ENCODE measurements at regions not wholly inside any gene's neighbourhood (a gene's known extent, or its start where the extent isn't known, plus 50 kb on each side); places are given as distances from the start of the nearest gene placed in this dataset.
"Not testable (repeated sequence)": the region's sequence is repeated elsewhere in the genome, so short reads cannot be mapped to it uniquely, and the experiment has no call there.

DNA sequence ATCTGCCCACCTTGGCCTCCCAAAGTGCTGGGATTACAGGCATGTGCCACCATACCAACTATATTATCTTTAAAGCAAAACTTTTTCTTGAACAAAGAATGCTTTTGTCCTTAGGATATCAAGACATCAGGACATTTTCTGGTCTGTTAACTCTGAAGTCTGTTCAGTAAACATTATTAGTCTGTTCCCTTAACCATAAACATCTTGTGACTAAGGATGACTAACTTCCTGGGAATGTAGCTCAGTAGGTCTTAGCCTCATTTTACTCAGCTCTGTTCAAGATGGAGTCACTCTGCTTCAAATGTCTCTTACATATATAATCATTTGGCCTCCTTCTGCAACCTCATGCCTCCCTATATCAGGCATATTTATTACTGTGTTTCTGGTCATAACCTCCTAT is 122.9 kb downstream of the UBE2NL start:
- no peak overlapping the region for H3K4me3 ChIP-seq (ENCODE audit: low read length)
- DNase-seq (ENCODE audit: low read depth) = peak; percentile 44
- TF ChIP-seq, protein P1, sequence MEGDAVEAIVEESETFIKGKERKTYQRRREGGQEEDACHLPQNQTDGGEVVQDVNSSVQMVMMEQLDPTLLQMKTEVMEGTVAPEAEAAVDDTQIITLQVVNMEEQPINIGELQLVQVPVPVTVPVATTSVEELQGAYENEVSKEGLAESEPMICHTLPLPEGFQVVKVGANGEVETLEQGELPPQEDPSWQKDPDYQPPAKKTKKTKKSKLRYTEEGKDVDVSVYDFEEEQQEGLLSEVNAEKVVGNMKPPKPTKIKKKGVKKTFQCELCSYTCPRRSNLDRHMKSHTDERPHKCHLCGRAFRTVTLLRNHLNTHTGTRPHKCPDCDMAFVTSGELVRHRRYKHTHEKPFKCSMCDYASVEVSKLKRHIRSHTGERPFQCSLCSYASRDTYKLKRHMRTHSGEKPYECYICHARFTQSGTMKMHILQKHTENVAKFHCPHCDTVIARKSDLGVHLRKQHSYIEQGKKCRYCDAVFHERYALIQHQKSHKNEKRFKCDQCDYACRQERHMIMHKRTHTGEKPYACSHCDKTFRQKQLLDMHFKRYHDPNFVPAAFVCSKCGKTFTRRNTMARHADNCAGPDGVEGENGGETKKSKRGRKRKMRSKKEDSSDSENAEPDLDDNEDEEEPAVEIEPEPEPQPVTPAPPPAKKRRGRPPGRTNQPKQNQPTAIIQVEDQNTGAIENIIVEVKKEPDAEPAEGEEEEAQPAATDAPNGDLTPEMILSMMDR (conservative IDR thresholded peaks at IDR 0.05; ENCODE audit: low read length) = no peak

DNA sequence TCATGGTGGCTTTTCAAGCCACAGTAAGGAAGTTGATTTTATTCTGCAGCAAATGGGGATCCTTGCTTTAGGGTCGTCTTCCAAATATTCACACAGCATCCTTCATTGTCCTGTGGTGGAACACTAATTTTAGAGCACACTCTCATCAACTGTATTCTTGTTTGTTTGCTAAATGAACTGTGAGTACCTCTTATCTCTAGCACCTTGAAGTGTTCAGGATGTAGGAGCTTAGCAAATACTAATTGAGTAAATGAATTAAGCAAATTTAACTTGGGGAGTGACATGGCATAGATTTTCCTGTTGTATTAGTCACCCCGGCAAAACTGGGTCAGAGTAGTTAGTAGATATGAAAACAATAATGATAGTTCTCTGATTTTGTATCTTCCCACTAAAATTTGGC is 156.9 kb downstream of the UBE2NL start:
- TF ChIP-seq, protein P1 (conservative IDR thresholded peaks at IDR 0.05; ENCODE audit: low read length) = no peak
- DNase-seq (ENCODE audit: low read depth) = no peak
- H3K4me3 ChIP-seq (ENCODE audit: low read length) = no peak overlapping the region

DNA sequence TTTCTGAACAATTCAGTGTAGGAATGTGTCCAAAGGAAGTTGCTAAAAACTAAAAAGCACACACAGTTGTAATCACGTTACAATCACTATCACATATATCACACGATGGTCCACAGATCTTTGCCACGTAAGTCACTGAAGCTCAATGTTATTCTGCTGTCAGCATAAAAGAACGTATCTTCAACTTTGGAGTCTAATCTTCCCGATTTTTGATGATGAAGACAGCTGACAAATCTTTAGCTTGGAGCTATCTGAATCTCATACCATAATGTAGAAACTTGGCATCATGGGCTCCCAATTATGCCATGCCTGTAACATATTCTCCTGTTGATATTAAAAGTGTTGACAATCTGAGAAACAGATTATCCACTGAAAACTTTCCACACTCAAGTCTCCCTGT is 158.4 kb downstream of the UBE2NL start:
- TF ChIP-seq, protein P1 (conservative IDR thresholded peaks at IDR 0.05; ENCODE audit: low read length) = no peak
- no peak for DNase-seq (ENCODE audit: low read depth)
- H3K4me3 ChIP-seq (ENCODE audit: low read length) = no peak overlapping the region

DNA sequence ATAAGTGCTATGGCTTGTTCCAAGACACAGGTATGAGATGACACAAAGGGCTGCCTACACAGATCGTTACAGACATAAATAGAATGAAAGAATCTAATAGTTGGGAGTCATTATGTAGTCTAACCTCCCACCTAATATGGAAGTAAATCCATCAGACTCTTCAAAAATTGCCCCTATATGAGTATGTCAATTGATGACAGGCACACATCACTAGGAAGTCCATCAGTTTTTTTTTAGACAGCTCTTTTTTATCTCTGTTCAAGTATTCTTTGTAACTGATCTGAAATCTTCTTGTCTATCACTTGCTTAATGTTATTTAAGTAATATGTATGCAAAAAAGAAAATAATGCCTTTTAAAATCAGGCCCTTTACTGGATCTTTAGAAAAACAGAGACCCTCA is 191.6 kb downstream of the UBE2NL start:
- TF ChIP-seq, protein P1 (conservative IDR thresholded peaks at IDR 0.05; ENCODE audit: low read length) = no peak
- no peak for DNase-seq (ENCODE audit: low read depth)
- H3K4me3 ChIP-seq (ENCODE audit: low read length) = no peak overlapping the region

DNA sequence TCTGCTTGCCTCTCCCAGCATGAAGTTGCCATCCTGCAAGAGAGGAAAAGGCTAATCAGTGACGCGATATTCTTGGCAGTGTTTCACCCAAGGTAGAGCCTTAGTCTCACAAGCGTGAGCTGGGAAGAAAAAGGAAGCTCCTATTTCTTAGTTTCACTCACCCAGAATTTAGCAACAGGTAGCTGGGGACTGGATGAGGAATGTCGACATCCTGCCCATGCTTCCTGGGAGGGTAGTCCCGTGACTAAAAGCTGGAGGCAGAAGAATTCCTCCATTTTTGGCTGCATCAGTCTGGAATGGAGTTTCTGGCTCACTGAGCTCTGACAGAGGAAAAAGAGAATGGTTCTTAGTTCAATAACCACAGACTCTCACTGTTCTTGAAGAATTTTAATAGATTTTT is 198.4 kb downstream of the UBE2NL start:
- not testable (repeated sequence) for DNase-seq (ENCODE audit: low read depth); H3K4me3 ChIP-seq (ENCODE audit: low read length)

DNA sequence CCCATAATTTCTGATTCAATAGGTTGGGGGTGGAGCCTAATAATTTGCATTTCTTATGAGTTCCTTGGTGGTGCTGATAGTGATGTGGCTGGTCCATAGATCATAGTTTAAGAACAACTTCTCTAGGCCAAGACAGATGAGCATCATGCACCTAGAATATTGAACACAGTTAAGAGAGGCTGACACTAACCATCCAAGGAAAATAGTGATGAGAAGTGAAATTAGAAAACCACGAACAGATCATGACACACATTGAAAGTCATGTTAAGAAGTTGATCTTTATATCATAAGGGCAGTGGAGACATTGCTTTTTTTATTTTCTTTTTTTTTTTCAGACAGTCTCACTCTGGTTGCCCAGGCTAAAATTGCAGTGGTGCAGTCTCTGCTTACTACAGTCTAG is 205.8 kb downstream of the UBE2NL start:
- not testable (repeated sequence) for H3K4me3 ChIP-seq (ENCODE audit: low read length); DNase-seq (ENCODE audit: low read depth)

DNA sequence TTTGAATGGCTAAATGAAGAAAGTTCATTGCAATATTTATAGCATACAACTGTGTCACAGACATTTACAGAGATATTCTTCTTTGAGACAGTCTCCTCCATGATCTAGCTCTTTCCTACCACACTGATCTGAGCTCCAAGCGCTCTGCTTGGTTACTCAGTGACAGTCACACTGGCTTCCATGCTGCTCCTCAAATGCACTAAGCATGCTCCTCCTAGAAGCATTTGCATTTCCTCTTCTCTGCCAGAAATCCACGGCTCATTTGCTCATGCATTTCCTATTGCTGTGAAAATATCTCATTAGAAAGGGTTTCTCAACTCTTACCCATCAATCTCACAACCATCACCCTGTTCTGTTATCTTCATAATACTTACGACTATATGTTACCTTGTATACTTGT is 208.2 kb downstream of the UBE2NL start:
- DNase-seq (ENCODE audit: low read depth) = not testable (repeated sequence)

DNA sequence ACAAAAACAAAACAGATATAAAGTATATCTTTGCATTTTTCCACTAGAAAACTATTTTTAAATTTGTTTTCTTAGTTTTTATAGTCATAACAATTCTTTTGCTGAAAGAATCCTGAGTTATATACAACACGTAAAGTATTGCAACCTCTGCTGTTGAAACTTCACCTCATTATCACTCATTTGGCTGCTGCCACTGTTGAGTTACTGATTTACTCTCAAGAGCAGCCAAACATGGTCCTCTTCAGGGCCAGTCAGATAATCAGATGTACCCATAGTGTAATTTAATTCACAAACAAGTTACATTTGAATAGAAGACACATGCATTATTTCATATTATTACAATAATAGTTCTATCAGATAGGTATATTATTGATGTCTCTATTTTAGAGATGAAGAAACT is 235.6 kb downstream of the UBE2NL start:
- not testable (repeated sequence) for H3K4me3 ChIP-seq (ENCODE audit: low read length); DNase-seq (ENCODE audit: low read depth)

More for the DNA sequence above, 208.2 kb downstream of the UBE2NL start:
- not testable (repeated sequence) for H3K4me3 ChIP-seq (ENCODE audit: low read length)

DNA sequence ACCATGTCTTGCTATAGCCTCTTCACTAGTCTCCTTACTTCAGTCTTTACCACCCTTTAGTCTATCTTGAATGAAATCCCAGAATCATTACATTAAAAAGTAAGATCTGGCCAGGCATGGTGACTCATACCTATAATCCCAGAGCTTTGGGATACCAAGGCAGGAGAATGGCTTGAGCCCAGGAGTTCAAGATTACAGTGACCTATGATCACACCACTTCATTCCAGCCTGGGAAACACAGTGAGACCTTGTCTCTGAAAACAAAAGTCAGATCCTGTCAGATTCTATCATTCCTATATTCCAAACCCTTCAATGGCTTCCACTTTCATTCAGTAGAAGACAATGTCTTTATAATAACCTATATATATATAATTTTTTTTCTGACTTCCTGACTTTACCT is 237.7 kb downstream of the UBE2NL start:
- DNase-seq (ENCODE audit: low read depth); H3K4me3 ChIP-seq (ENCODE audit: low read length): not testable (repeated sequence)

DNA sequence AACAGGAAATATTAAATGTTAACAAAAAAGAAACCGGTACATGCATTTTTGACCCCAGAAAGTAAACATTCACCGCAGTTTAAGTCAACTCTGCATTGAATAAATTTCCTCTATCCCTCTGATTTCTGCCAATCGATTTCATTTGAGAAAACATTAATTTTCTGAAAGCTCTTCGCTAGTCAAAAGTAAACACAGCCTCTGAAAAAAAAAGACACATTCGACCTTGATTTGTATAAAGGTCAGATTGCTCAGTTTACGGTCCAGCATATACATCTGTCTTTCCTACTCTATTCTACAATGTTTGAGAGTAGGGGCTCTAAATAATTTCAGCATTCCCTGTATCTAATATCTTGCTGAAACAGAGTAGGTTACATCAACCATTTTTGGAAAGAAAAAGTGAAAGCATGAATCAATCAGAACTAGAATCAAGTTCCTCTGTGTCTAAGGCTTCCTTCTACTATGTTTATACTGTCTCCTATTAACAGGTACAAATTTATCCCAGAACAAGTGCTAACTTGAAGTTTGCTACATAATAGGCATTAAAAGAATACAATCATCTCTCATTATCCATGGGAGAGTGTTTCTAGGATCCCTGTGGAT is 243.8 kb downstream of the UBE2NL start:
- not testable (repeated sequence) for H3K4me3 ChIP-seq (ENCODE audit: low read length); DNase-seq (ENCODE audit: low read depth)

DNA sequence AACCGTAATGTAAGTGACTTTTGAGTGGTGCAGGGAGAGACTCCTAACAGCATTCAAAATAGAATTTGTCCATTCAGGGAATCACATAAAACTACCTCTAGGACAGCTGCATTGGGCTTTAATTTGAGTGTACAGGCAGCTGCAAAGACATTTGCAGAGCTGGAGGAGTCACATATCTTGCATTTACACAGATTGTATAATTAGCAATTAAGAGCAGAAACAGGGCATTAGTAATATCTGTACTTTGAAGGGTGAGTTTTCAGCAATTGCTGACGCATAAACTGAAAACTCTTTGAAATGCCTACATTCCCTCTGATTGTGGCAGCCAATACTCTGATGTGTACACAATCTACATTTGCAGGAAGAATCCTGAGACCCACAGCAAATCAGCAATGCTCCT is 245.6 kb downstream of the UBE2NL start:
- H3K4me3 ChIP-seq (ENCODE audit: low read length) = not testable (repeated sequence)

DNA sequence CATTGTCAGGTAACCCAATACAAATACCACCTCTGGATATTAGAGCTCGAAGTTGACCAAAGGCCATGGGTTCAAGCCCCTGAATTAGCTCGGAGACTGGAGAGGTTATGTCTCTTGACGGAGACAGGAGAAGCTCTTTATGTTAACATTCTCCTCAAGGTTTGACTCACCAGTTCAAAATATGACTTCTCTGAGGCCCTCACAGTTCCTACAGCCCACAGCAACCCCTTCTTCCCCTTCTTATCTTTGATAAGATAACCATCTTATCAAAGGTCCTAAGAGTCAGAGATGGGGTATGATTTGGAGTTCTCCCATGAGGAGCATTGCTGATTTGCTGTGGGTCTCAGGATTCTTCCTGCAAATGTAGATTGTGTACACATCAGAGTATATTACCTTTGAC is 246.6 kb downstream of the UBE2NL start:
- not testable (repeated sequence) for DNase-seq (ENCODE audit: low read depth); H3K4me3 ChIP-seq (ENCODE audit: low read length)

More for the DNA sequence above, 245.6 kb downstream of the UBE2NL start:
- not testable (repeated sequence) for DNase-seq (ENCODE audit: low read depth)

DNA sequence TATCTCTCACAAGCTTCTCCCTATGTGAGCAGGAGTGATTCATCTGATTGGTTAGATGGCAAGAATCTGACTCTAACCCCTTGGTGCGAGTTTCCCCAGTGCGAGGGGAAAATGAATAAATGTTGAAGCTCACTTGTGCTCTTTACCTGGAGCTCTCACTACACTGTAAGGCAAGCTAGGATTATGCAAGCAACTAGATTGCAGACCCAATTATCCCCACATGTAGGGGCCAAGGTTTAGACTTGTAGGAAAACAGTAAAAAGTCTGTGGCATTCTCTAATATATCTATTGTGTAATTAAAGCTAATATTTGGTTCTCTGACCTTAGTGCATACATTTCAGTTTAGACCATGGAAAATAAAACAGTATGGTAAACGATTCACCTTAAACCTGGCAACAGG is 247.2 kb downstream of the UBE2NL start:
- not testable (repeated sequence) for DNase-seq (ENCODE audit: low read depth); H3K4me3 ChIP-seq (ENCODE audit: low read length)

DNA sequence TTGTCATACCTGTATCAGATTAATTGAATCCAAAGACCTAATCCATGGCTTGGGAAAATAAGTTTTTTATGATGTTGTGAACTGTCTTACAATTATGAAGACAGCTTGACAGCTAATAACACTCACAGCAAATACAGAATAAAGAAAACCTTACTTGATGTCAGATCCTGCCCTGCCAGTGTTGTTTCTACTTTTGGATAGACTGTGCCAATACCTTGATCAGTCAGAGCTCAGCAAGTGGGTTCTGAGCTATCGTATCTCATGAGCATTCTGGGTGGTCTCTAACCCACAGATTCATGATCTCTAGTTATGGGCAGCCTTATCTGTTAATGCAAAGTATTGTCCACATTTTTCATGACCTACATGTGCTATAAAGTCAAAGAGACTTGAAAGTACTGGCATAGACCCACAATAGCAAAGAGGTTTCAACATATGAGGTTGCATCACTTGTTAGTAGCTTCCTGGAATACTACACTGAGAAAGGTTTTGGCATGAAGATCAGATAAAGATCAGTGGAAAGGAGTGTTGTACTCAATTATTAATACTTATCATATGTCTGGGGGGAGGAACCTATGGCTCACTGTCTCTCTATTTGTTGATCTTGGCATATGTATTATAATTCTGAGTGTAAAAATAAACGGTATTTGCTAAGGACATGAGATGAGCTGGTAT is 250.7 kb downstream of the UBE2NL start:
- peak; percentile 0 for DNase-seq (ENCODE audit: low read depth)
- H3K4me3 ChIP-seq (ENCODE audit: low read length) = not testable (repeated sequence)

DNA sequence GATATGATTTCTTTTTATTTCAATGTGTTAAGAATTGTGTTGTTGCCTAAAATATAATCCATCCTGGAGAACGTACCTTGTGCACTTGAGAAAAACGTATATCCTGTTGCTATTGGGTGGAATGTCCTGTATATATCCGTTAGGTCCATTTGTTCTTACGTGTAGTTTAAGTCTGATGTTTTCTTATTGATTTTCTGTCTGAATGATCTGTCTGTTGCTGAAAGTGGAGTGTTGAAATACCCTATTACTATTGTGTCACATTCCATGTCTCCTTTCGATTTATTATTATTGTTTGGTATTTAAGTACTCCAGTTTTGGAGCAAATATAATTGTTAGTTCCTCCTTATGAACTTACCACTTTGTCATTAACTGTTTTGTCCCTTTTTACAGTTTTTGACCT is 270.6 kb downstream of the UBE2NL start:
- not testable (repeated sequence) for H3K4me3 ChIP-seq (ENCODE audit: low read length); DNase-seq (ENCODE audit: low read depth)
